ENCODE measurements at regions not wholly inside any gene's neighbourhood (a gene's known extent, or its start where the extent isn't known, plus 50 kb on each side); places are given as distances from the start of the nearest gene placed in this dataset.
A peak's percentile ranks its signal among the peaks of the same experiment; 100 is the strongest.

GRCh38 chr20:11216451-11217314, 542.9 kb upstream of the JAG1 start:
- H4K8ac ChIP-seq (ENCODE audit: low read depth in 2 of 2, low read length in 2 of 2): peak overlapping the region; percentile 35 to 84
- H3K27me3 ChIP-seq (ENCODE audit: control insufficient read depth, insufficient read depth, low read length): no peaks in the 10 kb centered on the region
- H3K18ac ChIP-seq (ENCODE audit: low read depth, low read length): peak overlapping the region; percentile 87
- no peaks in the 10 kb centered on the region for H3K79me1 ChIP-seq (ENCODE audit: low read depth in 1 of 2, low read length in 2 of 2)
- H3K9ac ChIP-seq (ENCODE audit: low read depth, low read length): no peak overlapping the region
- H4K20me1 ChIP-seq (ENCODE audit: insufficient read depth, low read length): no peaks in the 10 kb centered on the region
- H3K4me2 ChIP-seq (ENCODE audit: low read depth, low read length): peak overlapping the region; percentile 37
- no peak for TF ChIP-seq CTCF (conservative IDR thresholded peaks at IDR 0.05; ENCODE audit: low read depth, low read length)
- no peak for TF ChIP-seq RCOR1 (IDR thresholded peaks at IDR 0.05; ENCODE audit: insufficient replicate concordance, low read length)
- no peak for TF ChIP-seq SMC3 (IDR thresholded peaks at IDR 0.05; ENCODE audit: low read depth, low read length)
- TF ChIP-seq POLR2A (IDR thresholded peaks at IDR 0.05; ENCODE audit: low read depth, low read length): no peak
- no peak for TF ChIP-seq CHD1 (IDR thresholded peaks at IDR 0.05; ENCODE audit: low read depth, low read length)
- no peak for TF ChIP-seq USF2 (IDR thresholded peaks at IDR 0.05; ENCODE audit: low read depth, low read length)
- peaks cover 12% of the 10 kb centered on the region for H3K4me1 ChIP-seq (ENCODE audit: control insufficient read depth, insufficient read depth, low read length)
- H2AK5ac ChIP-seq (ENCODE audit: low read depth, low read length): peak overlapping the region; percentile 33; the same call in 1 of the 2 replicates
- H3K36me3 ChIP-seq (ENCODE audit: control insufficient read depth, insufficient read depth, low read length): no peaks in the 10 kb centered on the region
- H2BK15ac ChIP-seq (ENCODE audit: low read depth, low read length): peak overlapping the region; percentile 71; the same call in 2 of the 3 replicates
- H2AFZ ChIP-seq (replicated peaks; ENCODE audit: low read length, poor library complexity): peak overlapping the region; percentile 48
- peak; percentile 82 for DNase-seq
- in situ Hi-C loops (cut with MboI; ENCODE audit: low sequenced_read_pairs): no loop called here
- no CpG with 5 or more reads among the region's 7 CpGs for WGBS, 2 experiments (ENCODE audit: extremely low coverage in 2 of 2, insufficient read length in 1 of 2)
- dilution Hi-C loops (cut with HindIII; ENCODE audit: low sequenced_read_pairs, unreplicated experiment): no loop called here
- intact Hi-C loops (cut with micrococcal nuclease): loop anchor here (5.0 kb wide), 2 partner anchors 51 to 326 kb away; no protein-coding TSS in a partner anchor
- peak overlapping the region; percentile 66 for H3K4ac ChIP-seq (ENCODE audit: low read depth, low read length)
- H3K14ac ChIP-seq (replicated peaks; ENCODE audit: low read depth, low read length): peak overlapping the region; percentile 71
- no peak overlapping the region for H3K4me3 ChIP-seq (ENCODE audit: insufficient read depth, low read depth, low read length)
- H3K9me3 ChIP-seq (ENCODE audit: control insufficient read depth, insufficient read depth, low read length): no peaks in the 10 kb centered on the region
- H3K9me1 ChIP-seq (ENCODE audit: insufficient read depth, low read length): peaks cover 11% of the 10 kb centered on the region
- H4K91ac ChIP-seq (ENCODE audit: insufficient read depth, low read depth, low read length): peak overlapping the region; percentile 62
- peak overlapping the region; percentile 43 for H2BK5ac ChIP-seq (ENCODE audit: low read depth, low read length, poor library complexity, severe bottlenecking)
- peak overlapping the region; percentile 61 for H2BK120ac ChIP-seq (ENCODE audit: low read depth, low read length)
- no TSS peak for BruUV-seq (replicated peaks)
- peak overlapping the region; percentile 85 for H3K27ac ChIP-seq (ENCODE audit: insufficient read depth, low read length)
- H3K23ac ChIP-seq (ENCODE audit: low read depth, low read length): peak overlapping the region; percentile 13; the same call in 1 of the 2 replicates
- H4K5ac ChIP-seq (ENCODE audit: low read depth, low read length): peak overlapping the region; percentile 62
- ATAC-seq (ENCODE audit: low read depth): peak; percentile 80
- peak overlapping the region; percentile 56 for H2BK20ac ChIP-seq (ENCODE audit: low read depth, low read length)
- ChIA-PET POLR2A (ENCODE audit: unreplicated experiment) (no interaction called here), CTCF (interaction anchor here (0.8 to 1.0 kb wide), 2 partner anchors 51 to 195 kb away, joined by 3 read pairs; no protein-coding TSS in a partner anchor)
- peak overlapping the region; percentile 46; the same call in 1 of the 2 replicates for H3K56ac ChIP-seq (ENCODE audit: extremely low read depth, insufficient read depth, low read length)
- H2AK9ac ChIP-seq (replicated peaks; ENCODE audit: low read depth, low read length, poor library complexity): no peak overlapping the region
